ENCODE measurements at regions not wholly inside any gene's neighbourhood (a gene's known extent, or its start where the extent isn't known, plus 50 kb on each side); places are given as distances from the start of the nearest gene placed in this dataset.

DNA sequence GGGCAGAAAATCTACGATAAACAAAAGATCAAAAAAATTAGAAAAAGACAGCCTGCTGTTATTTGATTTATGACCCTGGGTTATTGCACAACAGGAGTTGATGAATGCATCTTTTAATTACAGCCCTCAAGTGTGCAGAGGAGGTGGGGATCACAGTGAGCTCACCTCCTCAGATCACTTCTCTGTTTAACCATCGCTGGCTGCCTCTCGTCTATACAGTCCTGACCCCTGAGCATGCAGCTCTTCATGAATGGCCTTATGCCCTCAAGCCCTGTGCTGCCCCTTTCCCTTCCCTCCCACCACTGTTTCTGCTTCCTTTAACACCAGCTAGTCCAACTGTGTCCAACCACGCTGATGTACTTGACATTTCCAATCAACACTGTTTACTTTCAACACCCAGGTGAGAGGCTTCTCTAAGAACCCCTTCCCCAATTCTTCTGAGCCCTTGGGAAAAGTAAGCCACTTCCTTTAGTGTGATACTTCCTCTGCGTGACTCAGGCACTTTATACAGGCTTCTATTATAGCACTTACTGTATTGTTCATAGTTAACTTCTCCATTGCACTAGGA, 60.6 kb upstream of the RIPOR2 start:
- TF ChIP-seq, protein P1, sequence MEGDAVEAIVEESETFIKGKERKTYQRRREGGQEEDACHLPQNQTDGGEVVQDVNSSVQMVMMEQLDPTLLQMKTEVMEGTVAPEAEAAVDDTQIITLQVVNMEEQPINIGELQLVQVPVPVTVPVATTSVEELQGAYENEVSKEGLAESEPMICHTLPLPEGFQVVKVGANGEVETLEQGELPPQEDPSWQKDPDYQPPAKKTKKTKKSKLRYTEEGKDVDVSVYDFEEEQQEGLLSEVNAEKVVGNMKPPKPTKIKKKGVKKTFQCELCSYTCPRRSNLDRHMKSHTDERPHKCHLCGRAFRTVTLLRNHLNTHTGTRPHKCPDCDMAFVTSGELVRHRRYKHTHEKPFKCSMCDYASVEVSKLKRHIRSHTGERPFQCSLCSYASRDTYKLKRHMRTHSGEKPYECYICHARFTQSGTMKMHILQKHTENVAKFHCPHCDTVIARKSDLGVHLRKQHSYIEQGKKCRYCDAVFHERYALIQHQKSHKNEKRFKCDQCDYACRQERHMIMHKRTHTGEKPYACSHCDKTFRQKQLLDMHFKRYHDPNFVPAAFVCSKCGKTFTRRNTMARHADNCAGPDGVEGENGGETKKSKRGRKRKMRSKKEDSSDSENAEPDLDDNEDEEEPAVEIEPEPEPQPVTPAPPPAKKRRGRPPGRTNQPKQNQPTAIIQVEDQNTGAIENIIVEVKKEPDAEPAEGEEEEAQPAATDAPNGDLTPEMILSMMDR (conservative IDR thresholded peaks at IDR 0.05), result no peak
- TF ChIP-seq ZFX (IDR thresholded peaks at IDR 0.05), result no peak

Data from C4-2B (cell line).